ENCODE measurements at regions not wholly inside any gene's neighbourhood (a gene's known extent, or its start where the extent isn't known, plus 50 kb on each side); places are given as distances from the start of the nearest gene placed in this dataset.

DNA sequence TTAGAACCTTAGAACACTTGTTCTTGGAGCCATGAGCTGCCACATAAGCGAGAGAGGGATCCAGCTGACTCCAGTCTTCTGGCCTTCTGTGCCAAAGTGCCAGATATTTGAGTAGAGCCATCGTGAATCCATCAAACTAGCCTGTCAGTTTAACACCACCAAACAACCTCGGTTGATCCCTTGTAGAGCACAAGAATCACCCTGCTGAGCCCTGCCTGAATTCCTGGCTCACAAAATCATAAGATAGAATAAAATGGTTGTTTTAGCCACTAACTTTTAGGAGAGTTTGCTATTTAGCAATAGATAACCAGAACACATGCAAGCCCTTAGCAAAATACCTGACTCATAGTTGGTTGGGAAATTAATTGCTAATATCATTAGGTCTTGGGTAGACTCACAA lies 407.6 kb upstream of the PROK2 start:
- no peak for DNase-seq
- intact Hi-C loops (cut with DNase I), result no loop called here

DNA sequence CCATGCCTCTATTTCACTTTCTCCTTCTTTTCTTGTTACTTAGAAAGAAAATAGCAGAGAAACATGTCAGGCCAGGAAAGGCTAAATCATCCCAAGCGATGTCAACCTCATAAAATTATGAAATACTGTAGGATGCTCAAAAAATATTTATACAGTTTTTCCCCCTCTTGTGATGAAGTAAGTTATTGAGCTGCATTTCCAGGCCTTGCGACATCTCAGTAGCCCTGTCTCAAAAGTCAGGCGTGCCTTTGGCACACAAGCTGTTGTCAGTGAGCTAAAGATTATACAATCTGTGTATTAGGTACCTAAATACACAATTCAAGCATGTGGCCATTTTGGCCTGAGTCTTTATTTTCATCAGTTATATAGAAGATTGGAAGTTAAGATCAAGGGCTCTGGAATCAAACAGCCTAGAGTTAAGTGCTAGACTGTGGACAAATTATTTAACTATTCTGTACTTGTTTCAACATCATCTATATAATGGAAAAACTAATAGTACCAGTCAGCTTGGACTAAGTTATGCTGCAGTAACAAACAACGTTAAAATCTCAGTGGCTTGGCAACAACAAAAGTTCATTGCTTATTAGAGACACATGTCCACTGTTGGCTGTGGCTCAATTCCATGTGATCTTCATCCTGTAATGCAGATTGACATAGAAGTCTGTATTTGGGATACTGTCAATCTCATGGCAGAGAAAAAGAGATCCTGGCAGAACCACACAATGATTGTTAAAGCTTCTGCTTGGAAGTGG lies 406.4 kb upstream of the PROK2 start:
- intact Hi-C loops (cut with DNase I), result no loop called here
- no peak for DNase-seq

DNA sequence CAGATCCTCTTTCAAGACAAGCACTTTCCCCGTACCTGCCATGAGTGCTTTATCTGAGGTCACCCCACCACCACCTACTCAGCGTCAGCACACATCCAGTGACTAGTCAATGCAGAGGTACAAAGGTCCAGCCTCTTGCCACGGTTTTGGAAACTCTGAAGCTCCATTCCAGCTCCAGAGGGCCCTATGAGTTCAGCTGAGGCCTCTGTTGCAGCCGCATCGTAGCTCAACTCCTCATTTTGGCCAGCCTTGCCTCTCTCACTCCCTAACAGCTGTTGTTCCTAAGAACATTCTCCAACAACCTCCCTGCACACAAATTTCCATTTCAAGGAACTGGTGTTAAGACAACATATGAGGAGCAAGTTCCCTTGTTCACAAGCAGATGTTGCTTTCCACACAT lies 405.1 kb upstream of the PROK2 start:
- intact Hi-C loops (cut with DNase I), result no loop called here
- DNase-seq, result no peak

DNA sequence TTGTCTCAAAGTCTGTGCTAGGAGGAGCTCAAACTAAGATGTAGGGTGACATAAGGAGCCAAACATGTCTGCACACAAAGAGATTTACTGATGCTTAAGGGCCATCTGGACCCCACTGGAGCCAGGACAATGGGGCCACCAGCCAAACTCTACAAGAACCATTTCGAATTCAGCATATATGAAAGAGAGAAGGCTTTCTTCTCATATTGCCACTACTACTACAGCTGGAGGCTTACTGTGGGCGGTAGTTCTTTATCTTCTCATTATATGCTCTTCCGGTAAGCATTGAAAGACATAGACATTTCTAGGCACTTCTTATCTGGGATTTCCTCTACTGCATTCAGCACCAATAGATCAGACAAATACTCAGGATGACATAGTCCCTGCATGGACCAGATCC lies 404.4 kb upstream of the PROK2 start:
- peak in 17 of 42 donors; percentile 18 to 75 (median 51) for DNase-seq
- intact Hi-C loops (cut with DNase I), result no loop called here

DNA sequence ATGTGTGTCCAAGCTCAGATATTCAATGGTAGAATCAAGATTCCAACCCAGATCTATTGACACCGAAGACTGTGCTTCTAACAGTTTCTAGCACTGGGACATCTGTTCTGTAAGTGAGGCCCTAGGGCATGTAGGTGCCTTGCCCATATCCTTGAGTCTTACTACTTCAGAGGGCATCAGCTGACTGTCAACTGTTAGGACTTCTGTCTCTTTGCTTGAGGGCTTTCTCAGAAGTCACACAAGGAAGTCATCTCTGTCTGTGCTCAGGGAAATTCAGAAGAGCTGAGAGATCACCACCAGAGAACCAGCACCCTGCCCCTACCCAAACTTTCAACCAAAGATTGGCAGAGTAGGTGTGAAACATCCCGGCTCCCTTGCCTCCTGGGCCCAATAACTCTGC lies 403.6 kb upstream of the PROK2 start:
- intact Hi-C loops (cut with DNase I), result no loop called here
- no peak for DNase-seq

DNA sequence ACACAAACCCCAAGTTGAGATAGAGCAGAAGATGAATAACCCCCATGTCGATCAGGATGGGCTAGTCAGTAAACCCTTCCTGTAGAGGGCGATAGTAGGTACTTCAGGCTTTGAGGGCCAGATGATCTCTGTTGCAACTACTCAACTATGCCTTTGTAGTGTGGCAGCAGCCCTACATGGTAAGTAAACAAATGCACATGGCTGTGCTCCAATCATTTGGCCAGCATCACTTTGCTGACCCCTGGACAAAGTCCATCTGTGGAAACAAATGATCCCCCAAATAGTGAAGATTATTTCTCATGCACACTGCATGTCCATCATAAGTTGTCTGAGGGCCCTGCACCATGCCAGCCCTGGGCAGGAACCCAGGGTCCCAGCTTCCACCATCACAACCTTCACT lies 402.2 kb upstream of the PROK2 start:
- no peak for DNase-seq
- intact Hi-C loops (cut with DNase I), result no loop called here

DNA sequence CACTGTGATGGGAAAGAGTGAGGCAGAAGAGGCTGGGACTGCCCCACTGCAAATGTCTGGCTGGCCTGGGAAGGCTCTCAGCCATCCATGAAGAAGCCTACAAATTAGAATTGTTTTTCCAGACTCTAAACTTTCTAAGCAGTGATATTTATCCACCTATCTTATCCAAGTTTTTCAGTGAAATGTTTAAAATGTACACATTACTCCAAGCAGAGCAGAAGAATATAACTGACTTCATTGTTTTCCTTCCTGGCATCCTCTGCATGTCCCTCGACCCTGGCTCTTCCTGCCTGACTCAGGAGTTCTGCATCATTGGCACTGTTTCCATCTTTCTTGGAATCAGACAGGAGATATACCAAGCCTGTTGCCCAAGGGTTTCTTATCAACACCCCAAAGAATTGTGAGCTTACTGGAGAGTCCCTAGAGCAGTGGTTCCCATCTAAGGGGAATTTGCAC lies 401.5 kb upstream of the PROK2 start:
- DNase-seq, result no peak
- intact Hi-C loops (cut with DNase I), result no loop called here

DNA sequence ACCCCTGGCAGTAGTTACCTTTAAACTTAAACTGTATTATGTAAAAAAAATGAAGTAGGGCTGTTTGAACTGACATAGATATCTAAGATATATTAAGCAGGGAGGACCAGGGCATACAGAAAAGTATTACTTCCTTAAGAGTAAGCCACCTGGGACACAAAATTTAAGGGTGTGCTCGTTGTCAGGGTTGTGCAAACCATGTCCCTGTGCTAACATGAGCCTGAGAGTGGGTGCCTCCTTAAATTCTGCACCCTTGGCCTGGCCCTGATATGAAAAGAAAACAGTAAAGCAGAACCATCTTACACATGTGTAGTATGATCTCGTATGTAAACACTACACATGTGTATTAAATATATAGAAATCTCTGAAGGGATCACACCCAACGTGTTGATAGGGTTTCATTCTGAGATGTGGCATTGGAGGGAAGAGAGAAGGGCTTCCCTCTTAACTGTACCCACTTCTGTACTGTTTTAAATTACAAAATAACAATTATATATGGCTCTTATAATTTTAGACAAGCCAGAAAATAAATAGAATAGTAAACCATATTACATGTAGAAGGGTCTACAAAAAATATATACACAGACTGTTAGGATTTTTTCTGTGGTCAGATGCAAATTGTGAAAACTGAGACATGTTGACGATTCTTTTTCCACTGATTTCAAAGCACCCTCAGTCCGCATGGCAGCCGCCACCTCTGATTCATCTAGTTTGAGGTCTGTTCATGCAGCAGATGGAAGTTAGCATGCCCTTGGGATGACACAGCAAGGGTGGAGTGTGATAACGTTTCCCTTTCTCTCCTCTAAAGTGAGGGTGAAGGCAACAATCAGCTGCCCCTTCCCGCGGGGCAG lies 400.8 kb upstream of the PROK2 start:
- no peak for DNase-seq
- intact Hi-C loops (cut with DNase I), result no loop called here

DNA sequence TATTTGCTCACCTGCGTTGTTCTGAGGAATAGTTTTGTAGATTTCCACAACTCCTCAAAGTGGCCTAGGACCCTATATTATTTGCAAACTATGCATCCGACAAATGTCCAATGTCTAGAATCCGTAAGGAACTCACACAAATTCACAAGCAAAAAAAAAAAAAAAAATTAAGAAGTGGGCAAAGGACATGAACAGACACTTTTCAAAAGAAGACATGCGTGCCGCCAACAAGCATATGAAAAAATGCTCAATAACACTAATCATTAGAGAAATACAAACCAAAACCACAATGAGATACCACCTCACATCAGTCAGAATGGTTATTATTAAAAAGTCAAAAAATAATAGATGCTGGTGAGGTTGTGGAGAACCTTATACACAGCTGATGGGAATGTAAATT lies 398.5 kb upstream of the PROK2 start:
- DNase-seq, result no peak
- intact Hi-C loops (cut with DNase I), result no loop called here

DNA sequence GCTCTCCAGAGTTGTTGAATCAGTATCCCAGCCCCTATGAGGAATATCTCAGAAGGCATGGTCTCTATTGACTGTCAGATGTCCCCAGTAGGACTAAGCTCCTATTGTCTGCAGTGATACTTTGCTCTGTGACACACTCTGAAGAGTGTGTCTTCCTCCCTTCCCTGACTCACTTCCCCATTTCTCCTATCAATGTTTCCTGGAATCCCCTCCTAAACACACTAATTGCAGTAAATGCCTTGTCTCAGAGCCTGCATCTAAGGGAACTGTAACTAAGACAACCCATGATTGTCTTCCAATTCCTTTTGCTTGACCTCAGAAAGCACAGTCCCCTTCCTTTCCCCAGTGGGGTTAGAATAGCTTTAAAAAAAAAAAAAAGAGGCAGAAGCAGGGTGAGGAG lies 397.3 kb upstream of the PROK2 start:
- intact Hi-C loops (cut with DNase I), result no loop called here

DNA sequence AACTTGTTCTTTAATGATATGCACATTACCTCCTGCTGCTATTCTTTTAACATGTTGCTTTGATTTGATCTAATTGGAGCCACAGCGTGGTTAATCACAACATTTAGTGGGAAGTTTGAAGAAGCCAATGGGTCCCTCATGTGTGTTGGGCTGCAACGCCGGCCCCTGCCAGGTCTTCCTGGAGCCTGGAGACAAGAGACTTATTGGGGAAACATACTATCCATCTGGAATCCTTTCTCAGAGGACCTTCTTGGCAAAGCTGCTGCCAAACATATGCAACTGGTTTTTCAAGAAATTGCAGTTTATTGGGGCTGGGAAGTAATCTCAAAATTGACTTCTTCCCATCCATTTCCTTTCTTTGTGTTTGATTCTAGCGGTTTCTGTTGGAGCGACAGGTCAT lies 396.3 kb upstream of the PROK2 start:
- peak in 1 of 42 donors; percentile 10 for DNase-seq
- intact Hi-C loops (cut with DNase I), result no loop called here

More for the DNA sequence above, 397.3 kb upstream of the PROK2 start:
- no peak for DNase-seq

DNA sequence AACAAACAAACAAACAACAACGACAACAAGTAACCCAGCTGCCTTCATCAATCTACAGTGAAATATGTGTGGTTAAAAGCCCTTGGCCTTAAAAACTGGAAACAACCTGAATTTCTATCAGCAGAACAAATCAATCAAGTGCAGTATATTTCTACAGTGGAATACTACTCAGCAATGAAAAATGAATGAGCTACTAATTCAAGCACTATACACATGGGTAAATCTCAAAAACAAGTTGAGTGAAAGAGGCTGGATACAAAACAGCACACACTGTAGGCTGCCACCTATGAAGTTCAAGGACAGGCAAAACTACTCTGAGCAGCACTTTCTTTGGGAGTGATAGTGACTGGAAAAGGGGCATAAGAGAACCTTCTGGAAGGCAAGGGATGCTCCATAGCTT lies 395.5 kb upstream of the PROK2 start:
- DNase-seq, result no peak
- intact Hi-C loops (cut with DNase I), result no loop called here

DNA sequence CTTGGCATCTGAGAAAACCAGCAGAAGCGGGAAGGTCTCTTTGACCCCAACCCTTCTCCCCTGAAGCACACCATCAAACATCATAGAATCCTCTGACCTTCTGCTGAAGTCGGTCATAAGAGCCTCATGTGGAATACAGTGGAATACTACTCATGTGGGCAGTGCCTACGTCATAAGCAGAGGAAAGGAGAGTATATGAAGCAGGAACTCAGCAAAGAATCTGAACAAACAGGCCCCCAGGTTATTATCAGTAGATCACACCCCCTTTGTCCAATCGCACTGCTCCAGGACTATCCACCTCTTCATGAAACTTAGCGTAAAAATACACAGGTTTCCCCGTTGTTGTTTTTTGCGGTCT lies 394.1 kb upstream of the PROK2 start:
- intact Hi-C loops (cut with DNase I), result loop anchor here (5.0 to 10.0 kb wide), 2 partner anchors 68 to 266 kb away; partner anchors contain the start of gene RYBP
- peak in 1 of 42 donors; percentile 2 for DNase-seq

DNA sequence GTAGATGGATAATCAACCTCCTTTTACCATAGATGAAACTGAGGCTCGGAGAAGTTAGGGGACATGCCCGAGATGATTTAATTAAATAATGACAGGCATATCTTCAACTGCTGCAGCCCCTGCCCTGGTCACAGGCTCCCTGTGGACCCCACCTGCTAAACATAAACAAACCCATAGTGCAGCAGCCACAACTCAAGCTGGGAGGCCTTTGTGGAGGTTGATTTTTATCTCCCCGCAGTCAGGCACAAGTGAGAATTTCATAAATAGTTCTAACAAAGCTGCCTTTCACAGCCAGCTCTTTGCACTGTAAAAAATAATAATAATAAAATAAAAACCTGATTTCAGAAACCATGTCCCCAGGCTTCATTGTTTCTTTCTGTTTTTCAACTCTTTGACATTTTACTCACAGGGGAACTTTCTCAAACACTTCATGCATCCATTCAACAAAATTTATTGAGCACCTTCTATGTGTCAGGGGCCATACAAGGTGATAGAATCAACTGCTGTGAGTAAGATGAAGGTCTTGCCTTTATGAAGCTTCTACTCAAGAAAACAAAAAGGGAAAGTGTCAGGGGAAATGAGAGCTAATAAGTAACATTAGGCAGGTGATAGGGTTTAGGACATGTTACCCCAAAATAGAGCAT lies 393.6 kb upstream of the PROK2 start:
- intact Hi-C loops (cut with DNase I), result loop anchor here (5.0 to 10.0 kb wide), 2 partner anchors 69 to 266 kb away; partner anchors contain the start of gene RYBP
- DNase-seq, result peak in 1 of 42 donors; percentile 14

DNA sequence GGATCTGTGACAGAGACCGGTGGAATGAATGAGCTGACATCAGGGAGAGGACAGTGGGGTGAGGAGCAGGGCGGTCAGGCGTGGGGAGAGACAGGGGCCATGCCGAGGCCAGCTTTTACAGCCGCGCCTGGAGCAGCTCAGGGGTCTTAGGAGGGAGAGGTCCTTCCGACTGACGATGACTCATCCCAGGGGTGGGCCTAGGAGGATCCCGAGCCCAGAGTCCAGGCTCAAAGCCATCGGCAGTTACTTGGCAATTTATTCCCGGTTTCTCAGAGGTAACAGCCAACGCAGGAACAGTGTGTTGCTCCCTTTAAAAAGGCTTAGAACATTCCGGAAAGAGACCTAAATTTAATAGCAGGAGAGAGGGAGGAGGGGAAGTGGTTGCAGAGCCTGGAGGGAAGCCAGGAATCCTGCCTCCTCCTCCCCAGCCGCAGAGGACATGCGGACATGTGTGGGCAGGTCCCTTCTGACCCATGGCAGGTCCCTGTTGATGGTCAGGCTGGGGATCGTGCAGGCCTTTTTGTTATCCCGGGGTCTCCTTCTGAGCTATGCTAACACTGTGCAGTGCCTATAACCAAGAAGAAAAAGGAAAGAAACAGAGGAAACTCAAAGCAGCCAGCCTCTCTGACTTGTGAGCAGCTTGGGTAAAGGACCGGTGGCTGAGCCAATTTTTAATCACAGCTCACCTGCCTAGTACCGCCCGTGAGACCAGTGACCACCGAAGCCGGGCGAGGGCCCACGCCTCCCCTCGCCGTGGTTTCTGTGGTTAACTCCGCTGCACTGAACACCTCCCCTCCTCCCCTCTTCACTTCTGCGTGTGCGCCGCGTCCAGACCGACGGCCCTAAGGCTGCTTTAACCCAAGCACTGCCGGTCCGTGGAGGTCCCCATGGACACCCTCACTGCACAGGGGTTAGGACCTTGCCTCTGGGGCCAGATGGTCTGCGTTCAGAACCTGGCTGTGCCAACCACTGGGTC lies 392.4 kb upstream of the PROK2 start:
- intact Hi-C loops (cut with DNase I), result loop anchor here (5.0 to 10.0 kb wide), 2 partner anchors 70 to 267 kb away; partner anchors contain the start of gene RYBP
- peak in 25 of 42 donors; percentile 24 to 74 (median 49) for DNase-seq

DNA sequence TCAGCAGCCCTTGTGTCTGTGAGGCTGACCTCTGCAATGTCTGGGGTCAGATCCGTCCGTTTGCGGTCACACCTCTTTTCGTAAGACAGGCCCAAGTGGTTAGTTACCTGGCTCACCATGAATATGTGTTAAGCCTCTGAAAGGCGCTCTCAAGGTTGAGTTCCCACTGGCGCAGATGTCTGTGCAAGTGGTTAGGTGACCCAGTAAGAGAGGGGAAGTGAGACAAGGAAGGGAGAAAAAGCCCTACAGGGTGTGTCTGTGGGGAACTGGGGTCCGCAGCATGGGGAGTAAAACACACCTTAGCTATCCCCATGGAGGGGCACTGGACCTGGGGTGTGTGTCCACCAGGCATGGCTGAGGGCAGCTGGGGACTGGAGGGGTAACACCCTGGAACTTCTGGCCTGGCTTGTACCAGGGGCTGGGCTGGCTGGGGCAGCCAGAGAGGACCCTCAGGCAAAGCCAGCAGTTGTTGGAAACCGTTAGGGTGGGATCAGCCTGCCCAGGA lies 391.6 kb upstream of the PROK2 start:
- peak in 1 of 42 donors; percentile 15 for DNase-seq
- intact Hi-C loops (cut with DNase I), result loop anchor here (5.0 to 10.0 kb wide), 2 partner anchors 71 to 268 kb away; partner anchors contain the start of gene RYBP

DNA sequence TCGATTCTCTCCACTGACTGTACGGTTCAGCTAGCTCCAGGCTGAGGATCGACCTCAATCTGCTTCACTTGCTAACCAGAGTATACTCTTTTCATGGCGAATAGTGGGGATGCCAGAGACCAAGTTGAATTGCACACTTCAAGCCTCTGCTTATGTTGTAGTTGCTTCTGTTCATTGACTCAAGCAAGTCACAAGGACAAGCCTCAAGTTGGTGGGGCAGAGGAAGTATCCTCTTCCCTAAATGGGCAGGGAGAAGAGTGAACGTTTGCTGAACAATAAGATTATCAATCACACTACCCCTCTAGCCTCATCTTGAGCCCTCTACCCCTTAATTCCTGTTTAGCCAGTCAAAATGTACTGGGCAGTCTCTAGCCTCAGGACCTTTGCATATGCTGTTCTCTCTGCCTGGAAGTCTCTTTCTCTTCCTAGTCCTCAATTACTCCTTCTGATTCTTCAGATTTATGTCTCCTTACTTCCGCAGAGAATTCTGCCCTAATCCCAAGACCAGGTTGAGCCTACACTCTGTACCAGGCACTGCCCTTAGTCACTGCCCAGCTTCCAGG lies 390.4 kb upstream of the PROK2 start:
- DNase-seq, result no peak
- intact Hi-C loops (cut with DNase I), result loop anchor here (5.0 to 10.0 kb wide), 2 partner anchors 72 to 269 kb away; partner anchors contain the start of gene RYBP

DNA sequence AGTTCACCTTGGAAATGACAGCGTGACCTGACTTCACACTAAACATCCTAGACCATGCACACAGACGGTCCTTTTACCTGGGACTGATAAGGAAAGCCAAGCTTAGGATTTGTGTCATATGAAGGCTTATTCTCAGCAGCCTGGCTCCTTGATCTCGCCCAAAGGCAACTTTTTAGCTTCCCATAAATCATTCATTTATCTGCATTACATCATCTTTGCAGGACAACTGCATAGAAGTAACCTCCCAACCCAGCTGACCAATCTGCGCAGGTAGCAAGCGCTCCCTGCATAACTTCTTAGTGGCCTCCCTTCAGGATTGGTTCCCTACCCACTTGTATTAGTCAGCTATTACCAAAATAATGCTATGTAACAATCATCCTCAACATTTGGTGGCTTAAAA lies 389.9 kb upstream of the PROK2 start:
- peak in 1 of 42 donors; percentile 8 for DNase-seq
- intact Hi-C loops (cut with DNase I), result loop anchor here (5.0 to 10.0 kb wide), 3 partner anchors 57 to 270 kb away; partner anchors contain the start of gene RYBP

All from head of caudate nucleus (tissue), 42 donors.